Liver (tissue), 8 donors: ENCODE measurements at regions not wholly inside any gene's neighbourhood (a gene's known extent, or its start where the extent isn't known, plus 50 kb on each side); places are given as distances from the start of the nearest gene placed in this dataset.

Experiments
- DNase-seq: peaks from one replicate; pipeline ENCODE4 v3.0.0-alpha.2; 2017; ENCODE audit warnings: low spot score
- H3K27ac ChIP-seq, 2 donors: one replicate each; pipeline ENCODE4 v1.7.0; 2013; ENCODE audit warnings: inconsistent platforms in 2 of 2, low read length in 2 of 2, control low read depth in 1 of 2, low read depth in 1 of 2, mild to moderate bottlenecking in 1 of 2
- H3K27me3 ChIP-seq, 4 donors: one replicate each; pipeline versions ENCODE4 v1.6.1 to v1.7.0; 2013; ENCODE audit warnings: low read length in 3 of 4, inconsistent platforms in 1 of 4, mild to moderate bottlenecking in 1 of 4, moderate library complexity in 1 of 4; ENCODE audit not compliant: control insufficient read depth in 4 of 4, insufficient read depth in 4 of 4
- H3K36me3 ChIP-seq, 4 donors: one replicate each; pipeline versions ENCODE4 v1.6.1 to v1.7.0; 2013; ENCODE audit warnings: low read length in 3 of 4, mild to moderate bottlenecking in 3 of 4, low read depth in 1 of 4, moderate library complexity in 1 of 4; ENCODE audit not compliant: control insufficient read depth in 4 of 4, insufficient read depth in 3 of 4
- H3K4me1 ChIP-seq, 4 donors: one replicate each; pipeline versions ENCODE4 v1.6.1 to v1.7.0; 2013; ENCODE audit warnings: low read length in 3 of 4, mild to moderate bottlenecking in 3 of 4, moderate library complexity in 1 of 4; ENCODE audit not compliant: control insufficient read depth in 4 of 4, insufficient read depth in 4 of 4
- H3K4me3 ChIP-seq, 3 donors: one replicate each; pipeline versions ENCODE4 v1.6.1 to v1.7.0; 2013; ENCODE audit warnings: low read length in 3 of 3, control low read depth in 1 of 3, low read depth in 1 of 3, mild to moderate bottlenecking in 1 of 3
- H3K9ac ChIP-seq, 2 donors: one replicate each; pipeline ENCODE4 v1.7.0; 2013; ENCODE audit warnings: low read length in 2 of 2, mild to moderate bottlenecking in 2 of 2, moderate library complexity in 2 of 2, control low read depth in 1 of 2, low read depth in 1 of 2
- H3K9me3 ChIP-seq, 4 donors: one replicate each; pipeline versions ENCODE4 v1.6.1 to v1.7.0; 2013; ENCODE audit warnings: low read length in 3 of 4; ENCODE audit not compliant: control insufficient read depth in 4 of 4
- EGR1 ChIP-seq, 2 donors: IDR thresholded peaks; 2 replicates each; pipeline ENCODE4 v1.6.1; 2016 to 2018; ENCODE audit warnings: antibody characterized with exemption in 2 of 2, low read depth in 2 of 2
- FOXA1 ChIP-seq: IDR thresholded peaks from 2 replicates; pipeline ENCODE4 v1.6.1; 2016; ENCODE audit warnings: antibody characterized with exemption
- FOXA2 ChIP-seq: IDR thresholded peaks from 2 replicates; pipeline ENCODE4 v1.6.1; 2016; ENCODE audit warnings: antibody characterized with exemption
- GABPA ChIP-seq, 2 donors: IDR thresholded peaks in 1 of 2; conservative IDR thresholded peaks in 1 of 2; 2 replicates each; pipeline ENCODE4 v1.6.1; 2016; ENCODE audit warnings: antibody characterized with exemption in 2 of 2, mild to moderate bottlenecking in 1 of 2, moderate library complexity in 1 of 2
- HNF4A ChIP-seq, 2 donors: conservative IDR thresholded peaks; 2 replicates each; pipeline ENCODE4 v1.6.1; 2016; ENCODE audit warnings: antibody characterized with exemption in 2 of 2, mild to moderate bottlenecking in 2 of 2
- HNF4G ChIP-seq: IDR thresholded peaks from 2 replicates; pipeline ENCODE4 v1.6.1; 2016; ENCODE audit warnings: antibody characterized with exemption
- JUND ChIP-seq, 2 donors: IDR thresholded peaks; 2 replicates each; pipeline ENCODE4 v1.6.1; 2016; ENCODE audit warnings: antibody characterized with exemption in 2 of 2
- NR2F2 ChIP-seq: IDR thresholded peaks from 2 replicates; pipeline ENCODE4 v1.6.1; 2016; ENCODE audit warnings: antibody characterized with exemption
- RAD21 ChIP-seq, 2 donors: IDR thresholded peaks; 2 replicates each; pipeline ENCODE4 v1.6.1; 2016; ENCODE audit warnings: antibody characterized with exemption in 2 of 2, mild to moderate bottlenecking in 2 of 2
- RXRA ChIP-seq, 2 donors: IDR thresholded peaks; 2 replicates each; pipeline ENCODE4 v1.6.1; 2017 to 2018; ENCODE audit warnings: antibody characterized with exemption in 2 of 2, mild to moderate bottlenecking in 1 of 2
- SP1 ChIP-seq: IDR thresholded peaks from 2 replicates; pipeline ENCODE4 v1.6.1; 2018; ENCODE audit warnings: antibody characterized with exemption, mild to moderate bottlenecking
- TAF1 ChIP-seq: conservative IDR thresholded peaks from 2 replicates; pipeline ENCODE4 v1.6.1; 2016; ENCODE audit warnings: antibody characterized with exemption, mild to moderate bottlenecking
- YY1 ChIP-seq: IDR thresholded peaks from 2 replicates; pipeline ENCODE4 v1.6.1; 2016; ENCODE audit warnings: antibody characterized with exemption, mild to moderate bottlenecking
- WGBS: extraction: QIAGEN DNeasy Blood & Tissue Kit; methylation state at CpG from one replicate; pipeline ENCODE4 v1.1.7; 2013; 5-methylcytosine and 5-hydroxymethylcytosine counted together
- TF ChIP-seq, protein P1 (sequence below): IDR thresholded peaks from 2 replicates; pipeline ENCODE4 v1.6.1; 2016; ENCODE audit warnings: antibody characterized with exemption
- TF ChIP-seq, protein P2 (sequence below): IDR thresholded peaks from 2 replicates; pipeline ENCODE4 v1.6.1; 2016; ENCODE audit warnings: antibody characterized with exemption
- TF ChIP-seq, protein P3 (sequence below): IDR thresholded peaks from 2 replicates; pipeline ENCODE4 v1.6.1; 2016; ENCODE audit warnings: antibody characterized with exemption, mild to moderate bottlenecking
- TF ChIP-seq, protein P4 (sequence below): fragments of 150-350 bp; IDR thresholded peaks from 2 replicates; pipeline ENCODE4 v1.5.1; 2017; ENCODE audit warnings: improper control_type of control experiment, low read depth, low read length; ENCODE audit not compliant: missing input control
- TF ChIP-seq, protein P5 (sequence below): IDR thresholded peaks from 2 replicates; pipeline ENCODE4 v1.6.1; 2016; ENCODE audit warnings: antibody characterized with exemption
- donor health status: healthy.
- donor health status: healthy.
- donor health status: healthy.
- donor health status: healthy.
- donor health status: healthy.

DNA sequence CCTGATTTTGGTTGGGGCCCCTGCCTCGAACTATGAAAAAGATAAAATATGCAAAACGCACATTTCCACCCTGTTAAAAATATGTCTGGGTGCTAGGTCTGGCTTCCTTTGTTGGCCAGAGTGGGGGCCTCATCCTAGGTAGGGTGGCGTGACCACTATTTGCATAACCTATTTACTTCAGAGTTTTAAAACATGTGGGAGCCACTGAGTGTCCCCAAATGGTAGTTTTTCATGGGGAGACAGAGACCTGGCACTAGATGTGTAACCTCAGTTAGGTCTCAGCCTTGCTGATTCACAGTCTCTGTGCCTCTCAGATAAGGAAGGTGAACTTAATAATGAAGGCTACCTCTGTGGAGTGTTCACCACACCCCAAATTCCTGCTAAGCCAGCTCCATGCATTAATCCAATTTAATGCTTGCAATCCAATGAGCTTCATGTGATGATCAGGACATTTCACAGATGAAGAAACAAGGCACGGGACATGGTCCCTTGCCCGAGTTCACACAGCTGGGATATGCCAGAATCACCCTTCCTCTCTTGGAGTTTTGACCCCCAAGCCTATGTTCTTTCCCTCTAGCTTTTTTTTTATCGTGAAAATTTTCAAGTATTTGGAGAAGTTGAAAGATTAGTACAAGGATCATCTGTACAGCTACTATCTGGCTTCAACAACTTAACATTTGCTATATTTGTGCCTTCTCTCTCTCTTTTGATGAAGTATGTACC is 103.4 kb downstream of the IRF8 start:
- Histone ChIP-seq H3K9ac (no peak overlapping the region), H3K4me3 (no peak overlapping the region), H3K36me3 (no peaks in the 10 kb centered on the region), H3K4me1 (no peaks in the 10 kb centered on the region), H3K27me3 (no peaks in the 10 kb centered on the region), H3K27ac (no peak overlapping the region), H3K9me3 (no peaks in the 10 kb centered on the region)
- TF ChIP-seq RAD21 (IDR thresholded peaks at IDR 0.05) (no peak), NR2F2 (no peak), EGR1 (IDR thresholded peaks at IDR 0.05; ENCODE audit: low read depth in 2 of 2) (no peak), JUND (IDR thresholded peaks at IDR 0.05) (no peak), YY1 (no peak), GABPA (IDR thresholded peaks at IDR 0.05 in 1 of 2, conservative IDR thresholded peaks at IDR 0.05 in 1 of 2) (no peak), HNF4A (conservative IDR thresholded peaks at IDR 0.05) (no peak), FOXA1 (no peak), TAF1 (no peak), RXRA (IDR thresholded peaks at IDR 0.05) (no peak), SP1 (no peak), HNF4G (no peak), FOXA2 (no peak)
- TF ChIP-seq, protein P1, sequence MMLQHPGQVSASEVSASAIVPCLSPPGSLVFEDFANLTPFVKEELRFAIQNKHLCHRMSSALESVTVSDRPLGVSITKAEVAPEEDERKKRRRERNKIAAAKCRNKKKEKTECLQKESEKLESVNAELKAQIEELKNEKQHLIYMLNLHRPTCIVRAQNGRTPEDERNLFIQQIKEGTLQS, result no peak
- TF ChIP-seq, protein P2, sequence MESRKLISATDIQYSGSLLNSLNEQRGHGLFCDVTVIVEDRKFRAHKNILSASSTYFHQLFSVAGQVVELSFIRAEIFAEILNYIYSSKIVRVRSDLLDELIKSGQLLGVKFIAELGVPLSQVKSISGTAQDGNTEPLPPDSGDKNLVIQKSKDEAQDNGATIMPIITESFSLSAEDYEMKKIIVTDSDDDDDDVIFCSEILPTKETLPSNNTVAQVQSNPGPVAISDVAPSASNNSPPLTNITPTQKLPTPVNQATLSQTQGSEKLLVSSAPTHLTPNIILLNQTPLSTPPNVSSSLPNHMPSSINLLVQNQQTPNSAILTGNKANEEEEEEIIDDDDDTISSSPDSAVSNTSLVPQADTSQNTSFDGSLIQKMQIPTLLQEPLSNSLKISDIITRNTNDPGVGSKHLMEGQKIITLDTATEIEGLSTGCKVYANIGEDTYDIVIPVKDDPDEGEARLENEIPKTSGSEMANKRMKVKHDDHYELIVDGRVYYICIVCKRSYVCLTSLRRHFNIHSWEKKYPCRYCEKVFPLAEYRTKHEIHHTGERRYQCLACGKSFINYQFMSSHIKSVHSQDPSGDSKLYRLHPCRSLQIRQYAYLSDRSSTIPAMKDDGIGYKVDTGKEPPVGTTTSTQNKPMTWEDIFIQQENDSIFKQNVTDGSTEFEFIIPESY, result no peak
- TF ChIP-seq, protein P3, sequence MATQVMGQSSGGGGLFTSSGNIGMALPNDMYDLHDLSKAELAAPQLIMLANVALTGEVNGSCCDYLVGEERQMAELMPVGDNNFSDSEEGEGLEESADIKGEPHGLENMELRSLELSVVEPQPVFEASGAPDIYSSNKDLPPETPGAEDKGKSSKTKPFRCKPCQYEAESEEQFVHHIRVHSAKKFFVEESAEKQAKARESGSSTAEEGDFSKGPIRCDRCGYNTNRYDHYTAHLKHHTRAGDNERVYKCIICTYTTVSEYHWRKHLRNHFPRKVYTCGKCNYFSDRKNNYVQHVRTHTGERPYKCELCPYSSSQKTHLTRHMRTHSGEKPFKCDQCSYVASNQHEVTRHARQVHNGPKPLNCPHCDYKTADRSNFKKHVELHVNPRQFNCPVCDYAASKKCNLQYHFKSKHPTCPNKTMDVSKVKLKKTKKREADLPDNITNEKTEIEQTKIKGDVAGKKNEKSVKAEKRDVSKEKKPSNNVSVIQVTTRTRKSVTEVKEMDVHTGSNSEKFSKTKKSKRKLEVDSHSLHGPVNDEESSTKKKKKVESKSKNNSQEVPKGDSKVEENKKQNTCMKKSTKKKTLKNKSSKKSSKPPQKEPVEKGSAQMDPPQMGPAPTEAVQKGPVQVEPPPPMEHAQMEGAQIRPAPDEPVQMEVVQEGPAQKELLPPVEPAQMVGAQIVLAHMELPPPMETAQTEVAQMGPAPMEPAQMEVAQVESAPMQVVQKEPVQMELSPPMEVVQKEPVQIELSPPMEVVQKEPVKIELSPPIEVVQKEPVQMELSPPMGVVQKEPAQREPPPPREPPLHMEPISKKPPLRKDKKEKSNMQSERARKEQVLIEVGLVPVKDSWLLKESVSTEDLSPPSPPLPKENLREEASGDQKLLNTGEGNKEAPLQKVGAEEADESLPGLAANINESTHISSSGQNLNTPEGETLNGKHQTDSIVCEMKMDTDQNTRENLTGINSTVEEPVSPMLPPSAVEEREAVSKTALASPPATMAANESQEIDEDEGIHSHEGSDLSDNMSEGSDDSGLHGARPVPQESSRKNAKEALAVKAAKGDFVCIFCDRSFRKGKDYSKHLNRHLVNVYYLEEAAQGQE, result no peak
- TF ChIP-seq, protein P4, sequence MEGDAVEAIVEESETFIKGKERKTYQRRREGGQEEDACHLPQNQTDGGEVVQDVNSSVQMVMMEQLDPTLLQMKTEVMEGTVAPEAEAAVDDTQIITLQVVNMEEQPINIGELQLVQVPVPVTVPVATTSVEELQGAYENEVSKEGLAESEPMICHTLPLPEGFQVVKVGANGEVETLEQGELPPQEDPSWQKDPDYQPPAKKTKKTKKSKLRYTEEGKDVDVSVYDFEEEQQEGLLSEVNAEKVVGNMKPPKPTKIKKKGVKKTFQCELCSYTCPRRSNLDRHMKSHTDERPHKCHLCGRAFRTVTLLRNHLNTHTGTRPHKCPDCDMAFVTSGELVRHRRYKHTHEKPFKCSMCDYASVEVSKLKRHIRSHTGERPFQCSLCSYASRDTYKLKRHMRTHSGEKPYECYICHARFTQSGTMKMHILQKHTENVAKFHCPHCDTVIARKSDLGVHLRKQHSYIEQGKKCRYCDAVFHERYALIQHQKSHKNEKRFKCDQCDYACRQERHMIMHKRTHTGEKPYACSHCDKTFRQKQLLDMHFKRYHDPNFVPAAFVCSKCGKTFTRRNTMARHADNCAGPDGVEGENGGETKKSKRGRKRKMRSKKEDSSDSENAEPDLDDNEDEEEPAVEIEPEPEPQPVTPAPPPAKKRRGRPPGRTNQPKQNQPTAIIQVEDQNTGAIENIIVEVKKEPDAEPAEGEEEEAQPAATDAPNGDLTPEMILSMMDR, result no peak
- TF ChIP-seq, protein P5, sequence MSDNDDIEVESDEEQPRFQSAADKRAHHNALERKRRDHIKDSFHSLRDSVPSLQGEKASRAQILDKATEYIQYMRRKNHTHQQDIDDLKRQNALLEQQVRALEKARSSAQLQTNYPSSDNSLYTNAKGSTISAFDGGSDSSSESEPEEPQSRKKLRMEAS, result no peak
- no peak for DNase-seq
- 92% methylated on average over 6 of the region's 6 CpGs for WGBS
